VCaP (cell line): ENCODE measurements at regions not wholly inside any gene's neighbourhood (a gene's known extent, or its start where the extent isn't known, plus 50 kb on each side); places are given as distances from the start of the nearest gene placed in this dataset.

ENCODE experiments used
- H3K27ac ChIP-seq: fragments of 450-650 bp; 2 replicates; pipeline ENCODE4 v1.5.1; 2017
- TF ChIP-seq, protein P1 (sequence below): fragments of 450-650 bp; conservative IDR thresholded peaks from 2 replicates; pipeline ENCODE4 v1.5.1; 2017; ENCODE audit warnings: mild to moderate bottlenecking, moderate library complexity

DNA sequence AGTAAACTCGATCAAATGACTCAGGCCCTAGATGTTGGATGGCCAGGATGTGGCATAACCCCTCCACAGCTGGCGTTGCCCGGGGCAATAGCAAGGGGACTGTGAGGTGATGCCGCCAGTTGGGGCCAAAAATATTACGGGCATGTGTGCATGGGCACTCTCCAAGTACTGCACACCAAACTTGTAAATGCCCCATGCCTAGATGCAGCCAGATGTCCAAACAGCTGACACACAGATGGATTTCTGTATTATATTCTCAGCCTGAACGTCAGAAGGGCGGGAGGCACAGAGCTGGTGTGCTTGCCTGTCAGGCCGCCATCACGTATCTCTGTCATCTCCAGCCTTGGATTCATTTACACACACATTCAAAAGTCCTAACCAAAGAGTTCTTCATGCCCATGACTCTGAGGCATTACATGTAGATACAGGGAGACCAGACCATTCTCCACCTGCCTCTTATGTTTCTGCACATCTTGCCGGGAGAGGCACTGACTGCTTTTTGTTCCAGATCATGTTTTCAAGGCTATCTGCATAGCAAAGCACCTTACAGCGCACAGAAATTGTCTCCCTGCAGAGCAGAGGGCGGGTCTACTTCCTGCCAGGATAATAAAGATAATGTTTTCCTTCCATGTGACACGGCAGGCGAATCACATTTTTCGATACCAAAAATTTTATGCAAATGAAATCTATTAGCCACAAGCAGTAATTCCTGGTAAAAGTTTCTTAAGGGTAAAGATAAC is 200.9 kb upstream of the ADAMTS16 start:
- TF ChIP-seq, protein P1, sequence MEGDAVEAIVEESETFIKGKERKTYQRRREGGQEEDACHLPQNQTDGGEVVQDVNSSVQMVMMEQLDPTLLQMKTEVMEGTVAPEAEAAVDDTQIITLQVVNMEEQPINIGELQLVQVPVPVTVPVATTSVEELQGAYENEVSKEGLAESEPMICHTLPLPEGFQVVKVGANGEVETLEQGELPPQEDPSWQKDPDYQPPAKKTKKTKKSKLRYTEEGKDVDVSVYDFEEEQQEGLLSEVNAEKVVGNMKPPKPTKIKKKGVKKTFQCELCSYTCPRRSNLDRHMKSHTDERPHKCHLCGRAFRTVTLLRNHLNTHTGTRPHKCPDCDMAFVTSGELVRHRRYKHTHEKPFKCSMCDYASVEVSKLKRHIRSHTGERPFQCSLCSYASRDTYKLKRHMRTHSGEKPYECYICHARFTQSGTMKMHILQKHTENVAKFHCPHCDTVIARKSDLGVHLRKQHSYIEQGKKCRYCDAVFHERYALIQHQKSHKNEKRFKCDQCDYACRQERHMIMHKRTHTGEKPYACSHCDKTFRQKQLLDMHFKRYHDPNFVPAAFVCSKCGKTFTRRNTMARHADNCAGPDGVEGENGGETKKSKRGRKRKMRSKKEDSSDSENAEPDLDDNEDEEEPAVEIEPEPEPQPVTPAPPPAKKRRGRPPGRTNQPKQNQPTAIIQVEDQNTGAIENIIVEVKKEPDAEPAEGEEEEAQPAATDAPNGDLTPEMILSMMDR = no peak

DNA sequence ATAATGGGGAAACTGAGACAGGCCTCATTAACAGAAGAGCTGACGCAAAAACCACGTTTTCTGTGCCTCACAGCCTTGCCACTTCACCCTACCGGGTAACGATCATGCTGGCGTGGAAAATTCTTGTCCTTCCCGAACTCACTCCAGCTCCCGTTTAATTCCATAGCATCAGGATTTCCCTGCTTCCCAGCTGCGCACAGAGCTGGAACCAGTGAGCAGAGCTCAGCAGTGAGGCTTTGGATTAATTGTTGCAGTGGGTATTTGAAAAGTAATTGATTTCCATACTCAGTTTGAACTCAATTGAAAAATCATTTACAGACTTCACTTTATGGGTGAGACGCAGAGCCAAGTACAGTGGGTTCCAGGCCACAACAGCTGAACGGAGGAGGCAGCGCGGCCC is 199.0 kb upstream of the ADAMTS16 start:
- TF ChIP-seq, protein P1 = no peak

More for the DNA sequence above, 200.9 kb upstream of the ADAMTS16 start:
- no peak overlapping the region for H3K27ac ChIP-seq

DNA sequence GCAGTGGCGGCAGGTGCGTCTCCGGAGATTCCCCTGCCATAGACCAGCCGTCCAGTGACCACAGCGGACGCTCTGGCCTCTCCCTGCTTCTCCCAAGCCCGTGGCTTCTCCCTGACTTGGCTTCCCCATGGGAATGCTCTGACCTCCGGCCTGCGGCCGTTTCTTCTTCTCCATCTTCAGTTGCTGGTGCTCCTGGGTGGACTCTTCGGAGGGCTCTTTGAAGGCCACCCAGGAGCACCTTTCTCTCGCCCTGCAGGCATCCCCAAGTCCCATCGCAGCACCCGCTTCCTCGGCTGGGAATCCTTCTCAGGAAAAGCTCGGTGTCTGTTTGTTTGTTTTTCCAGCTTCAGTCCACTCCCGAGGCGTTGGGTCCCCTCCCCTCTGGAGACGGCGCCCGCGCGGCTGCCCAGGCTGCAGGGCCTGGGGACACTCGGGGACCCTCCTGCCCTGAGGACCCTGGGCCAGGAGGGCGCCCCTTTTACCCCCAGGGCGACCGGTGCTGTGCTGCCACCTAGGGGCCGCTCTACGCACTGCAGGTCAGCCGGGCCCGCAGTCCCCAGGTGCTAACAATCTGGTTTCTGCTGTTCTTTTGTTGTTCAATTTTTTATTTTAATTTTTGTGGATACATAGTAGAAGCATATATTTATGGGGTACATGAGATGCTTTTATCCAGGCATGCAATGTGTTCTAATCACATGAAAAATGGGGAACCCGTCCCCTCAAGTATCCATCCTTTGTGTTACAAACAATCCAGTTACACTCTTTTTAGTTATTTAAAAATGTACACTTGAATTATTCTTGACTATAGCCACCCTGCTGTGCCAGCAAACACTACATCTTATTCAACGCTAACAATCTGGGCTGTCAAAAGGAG is 197.9 kb upstream of the ADAMTS16 start:
- H3K27ac ChIP-seq = no peak overlapping the region
- TF ChIP-seq, protein P1 = peak; percentile 98

More for the DNA sequence above, 199.0 kb upstream of the ADAMTS16 start:
- no peak overlapping the region for H3K27ac ChIP-seq

DNA sequence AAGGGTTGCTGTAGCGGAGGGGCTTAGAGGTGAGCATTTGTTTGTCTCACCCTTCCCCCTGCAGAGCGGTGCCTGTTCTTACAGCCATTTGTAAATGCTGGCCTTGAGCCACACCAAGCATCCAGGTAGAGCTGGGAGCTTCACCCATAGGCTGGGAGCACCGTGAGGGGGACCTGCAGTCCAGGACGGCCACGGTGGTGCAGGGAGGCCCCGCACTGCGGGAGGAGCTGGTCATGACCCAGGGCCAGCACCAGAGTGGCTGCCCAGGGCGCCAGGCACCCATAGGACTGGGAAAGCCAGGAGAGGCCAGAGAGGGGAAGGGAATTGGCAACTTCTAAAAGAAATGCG is 197.3 kb upstream of the ADAMTS16 start:
- no peak overlapping the region for H3K27ac ChIP-seq
- TF ChIP-seq, protein P1 = no peak

DNA sequence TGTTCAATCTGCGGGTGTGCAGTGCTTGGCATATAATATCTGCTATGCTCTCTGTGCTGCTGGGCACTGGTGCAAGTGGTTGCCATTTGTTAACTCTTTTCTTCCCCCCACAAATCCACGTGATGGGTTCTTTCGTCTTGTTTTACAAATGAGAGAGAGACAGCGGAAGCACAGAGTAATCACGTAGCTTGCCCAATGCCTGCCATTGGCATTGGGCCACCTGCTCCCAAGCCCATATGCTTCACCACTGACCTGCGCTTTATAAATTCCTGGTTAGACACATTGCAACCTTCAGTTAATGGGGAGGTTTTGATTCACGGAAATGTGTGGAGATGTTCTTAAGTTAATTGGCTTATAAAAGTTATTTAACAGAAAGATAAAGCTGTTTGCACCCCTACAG is 194.8 kb upstream of the ADAMTS16 start:
- no peak overlapping the region for H3K27ac ChIP-seq
- TF ChIP-seq, protein P1 = no peak

DNA sequence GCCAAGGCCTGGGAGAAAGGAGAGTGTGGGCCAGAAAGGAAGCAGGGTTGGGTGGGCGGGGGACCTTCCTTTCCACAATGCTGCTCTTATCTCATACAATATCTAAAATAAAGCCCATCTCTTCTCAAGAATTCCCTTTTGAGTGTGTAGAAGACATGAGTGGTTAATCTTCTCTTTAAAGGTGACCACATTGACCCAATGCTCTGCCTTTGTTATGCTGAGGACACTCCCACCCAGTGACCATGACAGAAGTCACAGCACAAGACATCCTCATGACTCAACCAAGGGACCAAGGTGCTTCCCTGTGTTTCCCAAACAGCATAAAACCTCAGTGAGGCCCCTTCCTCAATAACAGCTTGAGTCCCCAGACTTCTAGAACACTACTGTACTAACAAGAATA is 193.0 kb upstream of the ADAMTS16 start:
- TF ChIP-seq, protein P1 = no peak
- no peak overlapping the region for H3K27ac ChIP-seq

DNA sequence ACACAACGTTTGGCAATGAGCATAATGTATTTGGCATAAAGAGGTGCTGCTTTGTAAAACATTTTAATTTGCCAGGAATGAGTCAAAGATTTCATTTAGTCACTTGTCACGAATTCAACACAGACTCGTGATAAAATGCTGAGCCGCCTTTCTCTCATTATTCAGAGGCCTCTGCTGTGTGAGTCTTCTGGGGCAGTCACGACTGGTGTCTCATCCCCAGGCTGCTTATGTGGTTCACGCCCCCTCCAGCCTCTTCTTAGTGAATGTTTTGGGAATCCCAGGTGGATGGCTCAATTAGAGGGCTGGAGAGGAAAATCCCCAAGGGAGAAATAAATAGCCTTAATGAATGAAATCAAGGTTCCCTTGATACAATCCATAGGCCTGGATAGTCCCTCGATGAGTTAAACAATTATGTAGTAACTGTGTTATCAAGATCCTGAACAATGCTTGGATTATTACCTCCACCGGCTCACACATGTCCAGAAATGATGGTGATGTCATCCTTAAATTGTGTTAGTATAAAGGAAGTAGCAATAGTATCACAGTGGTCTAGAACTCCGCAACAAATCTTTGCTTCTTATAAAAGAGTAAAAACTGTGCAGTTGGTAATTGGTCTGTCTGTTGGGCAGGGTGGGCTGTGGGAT is 192.1 kb upstream of the ADAMTS16 start:
- no peak overlapping the region for H3K27ac ChIP-seq
- TF ChIP-seq, protein P1 = no peak
